ENCODE measurements at regions not wholly inside any gene's neighbourhood (a gene's known extent, or its start where the extent isn't known, plus 50 kb on each side); places are given as distances from the start of the nearest gene placed in this dataset.
"Not testable (repeated sequence)": the region's sequence is repeated elsewhere in the genome, so short reads cannot be mapped to it uniquely, and the experiment has no call there.

GRCh38 chr12:73181244-73181643 lies 909.1 kb downstream of the TRHDE start:
- peak in 1 of 10 donors; percentile 52 for DNase-seq
- intact Hi-C loops (cut with DNase I): no loop called here

- intact Hi-C loops (cut with DNase I): no loop called here
- no peak for DNase-seq
These were observed 913.2 kb downstream of the TRHDE start for GRCh38 chr12:73185403-73185802.

GRCh38 chr12:73186272-73186671 lies 914.1 kb downstream of the TRHDE start:
- no peak for DNase-seq
- intact Hi-C loops (cut with DNase I): no loop called here

GRCh38 chr12:73187765-73188164 lies 915.6 kb downstream of the TRHDE start:
- no peak for DNase-seq
- intact Hi-C loops (cut with DNase I): no loop called here

- intact Hi-C loops (cut with DNase I): no loop called here
These were observed 938.5 kb downstream of the TRHDE start for GRCh38 chr12:73210548-73211204.

GRCh38 chr12:73220951-73221350 lies 948.8 kb downstream of the TRHDE start:
- intact Hi-C loops (cut with DNase I): no loop called here
- DNase-seq: no peak

More at GRCh38 chr12:73210548-73211204, 938.5 kb downstream of the TRHDE start:
- DNase-seq: no peak

GRCh38 chr12:73221398-73221797 lies 949.2 kb downstream of the TRHDE start:
- intact Hi-C loops (cut with DNase I): no loop called here
- DNase-seq: no peak

- no peak for DNase-seq
- intact Hi-C loops (cut with DNase I): no loop called here
These were observed 949.7 kb downstream of the TRHDE start for GRCh38 chr12:73221836-73222235.

- intact Hi-C loops (cut with DNase I): no loop called here
These were observed 953.3 kb downstream of the TRHDE start for GRCh38 chr12:73225371-73225937.

DNA sequence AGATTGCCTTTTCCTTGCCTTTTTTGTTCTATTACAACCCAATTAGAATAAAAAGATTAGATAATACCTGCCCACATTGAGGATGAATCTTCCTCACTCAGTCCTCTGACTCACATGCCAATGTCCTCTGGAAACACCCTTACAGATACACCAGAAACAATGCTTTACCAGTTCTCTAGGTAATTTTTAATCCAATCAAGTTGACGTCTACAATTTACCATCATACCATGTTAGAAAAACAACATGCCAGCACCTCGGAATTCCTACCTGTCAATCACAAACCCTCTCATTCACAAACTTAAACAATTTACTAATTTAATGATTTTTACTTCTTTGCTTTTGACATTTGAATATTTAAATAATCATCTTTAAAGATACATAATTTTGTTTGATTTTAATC lies 953.8 kb downstream of the TRHDE start:
- DNase-seq: no peak
- intact Hi-C loops (cut with DNase I): no loop called here

More at GRCh38 chr12:73225371-73225937, 953.3 kb downstream of the TRHDE start:
- no peak for DNase-seq

GRCh38 chr12:73226593-73226992 lies 954.4 kb downstream of the TRHDE start:
- intact Hi-C loops (cut with DNase I): no loop called here
- no peak for DNase-seq

GRCh38 chr12:73228828-73229227 lies 956.7 kb downstream of the TRHDE start:
- DNase-seq; intact Hi-C loops (cut with DNase I): not testable (repeated sequence)

DNA sequence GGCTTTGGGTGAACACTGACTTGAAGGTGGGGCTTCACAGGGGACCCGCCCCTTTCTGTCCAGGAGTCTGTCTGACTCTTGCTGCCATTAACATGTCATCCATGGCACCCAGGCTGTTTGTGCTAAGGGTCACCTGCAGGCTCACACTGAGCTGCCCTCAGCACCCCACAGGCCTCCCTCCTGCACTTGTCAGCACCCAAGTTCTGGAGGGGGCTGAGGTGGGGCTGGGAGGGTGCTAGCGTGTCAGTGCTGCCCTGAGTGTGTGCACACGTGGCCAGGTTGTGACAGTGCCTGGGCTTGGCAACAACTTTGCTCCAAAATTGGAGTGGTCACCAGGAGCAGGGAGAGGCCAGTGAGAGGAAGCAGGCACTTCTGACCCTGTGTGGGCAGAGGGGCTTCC lies 963.2 kb downstream of the TRHDE start:
- peak in 3 of 10 donors; percentile 37 to 81 (median 39) for DNase-seq
- intact Hi-C loops (cut with DNase I): no loop called here

DNA sequence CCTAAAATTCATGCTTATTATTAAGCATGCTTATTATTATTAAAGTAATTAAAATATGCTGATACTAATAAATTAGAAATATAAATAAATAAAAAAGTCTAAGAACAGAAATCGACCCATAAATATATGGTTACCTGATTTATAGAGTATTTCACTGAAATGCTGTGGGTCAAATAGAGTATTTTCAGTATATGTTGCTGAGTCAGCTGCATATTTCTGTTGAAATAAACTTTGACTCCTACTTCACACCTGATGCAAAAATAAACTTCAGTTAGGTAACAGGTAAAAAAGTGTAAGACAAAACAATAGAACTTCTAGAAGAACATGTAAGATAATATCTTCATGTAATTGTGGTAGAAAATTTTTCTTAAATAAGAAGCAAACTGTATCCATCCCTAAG lies 967.9 kb downstream of the TRHDE start:
- intact Hi-C loops (cut with DNase I): no loop called here
- DNase-seq: no peak

DNA sequence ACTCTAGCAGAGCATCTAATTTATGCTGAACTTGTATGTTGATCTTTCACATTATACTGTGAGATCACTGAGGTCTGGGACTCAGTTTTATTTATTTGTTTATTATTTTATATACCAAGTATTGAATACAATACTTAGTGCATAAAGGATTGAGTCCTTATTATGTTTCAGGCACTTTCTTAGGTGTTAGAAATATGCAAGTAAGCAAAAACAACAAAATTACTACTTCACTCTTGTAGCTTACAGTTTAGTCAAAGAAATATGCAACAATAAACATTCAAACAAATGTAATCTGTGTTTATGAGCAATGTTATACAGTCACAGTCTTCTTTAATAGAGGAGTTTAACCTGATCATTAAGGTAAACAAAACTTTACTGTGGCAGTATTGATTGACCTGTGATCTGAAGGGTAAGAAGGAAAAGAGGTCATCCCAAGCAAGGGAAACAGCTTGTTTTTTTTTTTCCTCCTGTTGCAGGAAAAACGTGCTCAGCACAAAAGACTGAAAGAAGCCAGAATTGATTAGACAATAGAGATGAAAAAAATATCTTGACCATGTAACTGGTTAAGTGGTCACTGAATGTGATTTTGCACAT lies 990.7 kb downstream of the TRHDE start:
- no peak for DNase-seq
- intact Hi-C loops (cut with DNase I): no loop called here

DNA sequence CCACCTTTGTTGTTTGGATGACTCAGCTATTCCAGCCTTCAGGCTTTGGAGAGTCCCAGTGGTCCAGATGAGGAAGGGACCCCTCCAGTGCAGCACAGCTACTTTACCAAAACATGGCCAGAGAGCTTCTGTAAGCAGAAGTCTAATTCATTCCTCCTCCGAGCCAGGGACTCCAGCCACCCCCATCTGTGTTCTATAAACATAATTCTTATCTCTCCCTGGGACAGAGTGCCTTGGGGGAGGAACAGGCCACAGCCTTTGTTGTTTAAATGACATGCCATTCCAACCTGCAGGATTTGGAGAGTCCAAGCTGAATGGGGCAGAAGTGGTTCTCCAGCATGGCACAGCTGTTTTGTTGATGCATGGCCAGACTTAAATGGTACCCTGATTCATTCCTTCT lies 994.0 kb downstream of the TRHDE start:
- intact Hi-C loops (cut with DNase I): no loop called here
- DNase-seq: no peak

DNA sequence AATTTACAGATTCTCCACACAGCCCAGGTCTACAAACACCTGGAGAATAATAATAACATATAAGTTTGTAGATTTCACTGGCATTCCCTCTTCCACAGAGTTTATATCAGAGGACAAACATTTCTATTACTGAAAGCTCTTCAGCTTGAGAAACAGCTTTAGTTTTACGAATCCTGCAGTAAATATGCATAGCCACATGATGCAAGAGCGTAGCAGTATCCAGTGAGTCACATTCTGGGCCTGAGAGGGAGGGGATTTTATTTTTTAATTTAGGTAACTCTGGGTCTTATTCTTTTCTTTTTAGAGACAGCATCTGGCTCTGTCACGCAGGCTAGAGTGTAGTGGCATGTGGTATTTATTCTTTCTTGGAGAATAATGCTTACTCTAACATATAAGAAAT lies 1002.8 kb downstream of the TRHDE start:
- intact Hi-C loops (cut with DNase I): no loop called here
- no peak for DNase-seq

- intact Hi-C loops (cut with DNase I): no loop called here
- no peak for DNase-seq
These were observed 1005.8 kb downstream of the TRHDE start for GRCh38 chr12:73277971-73278370.

DNA sequence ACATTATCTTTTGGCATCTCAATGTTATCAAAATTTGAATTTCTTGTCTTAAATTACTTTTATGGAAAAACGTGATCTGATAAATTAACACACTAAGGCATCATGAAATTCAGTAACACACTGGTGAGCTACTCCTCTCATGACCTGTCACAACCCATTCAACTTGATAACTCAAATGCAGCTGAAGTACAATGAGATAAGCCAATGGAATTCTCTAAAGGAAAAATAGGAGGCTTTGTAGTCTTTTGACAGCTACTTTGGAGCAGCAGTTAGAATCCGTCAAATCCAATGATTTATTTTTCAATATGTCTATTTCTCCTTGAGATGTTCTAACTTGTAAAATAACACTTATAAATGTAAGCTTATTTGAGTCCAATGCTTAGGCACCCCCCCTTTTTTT lies 1029.4 kb downstream of the TRHDE start:
- intact Hi-C loops (cut with DNase I): no loop called here
- DNase-seq: no peak

DNA sequence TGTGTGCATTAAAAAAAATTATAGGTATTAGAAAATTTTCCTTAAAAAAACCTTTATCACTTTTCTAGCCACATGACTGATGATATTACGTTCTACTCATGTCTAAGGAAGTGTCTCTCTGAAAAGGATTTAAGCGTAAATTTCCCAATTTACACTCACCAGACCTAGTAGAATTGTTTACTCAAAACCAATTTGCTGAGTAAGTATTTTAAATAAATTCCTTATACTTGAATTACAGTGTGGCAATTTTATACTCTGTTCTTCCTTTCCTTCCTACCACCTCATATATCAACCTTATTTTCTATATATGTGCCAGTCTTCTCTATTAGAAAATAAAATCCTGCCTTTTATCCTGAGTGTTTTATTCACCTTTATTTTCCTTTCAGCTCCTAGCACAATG lies 1035.1 kb downstream of the TRHDE start:
- intact Hi-C loops (cut with DNase I): no loop called here

DNA sequence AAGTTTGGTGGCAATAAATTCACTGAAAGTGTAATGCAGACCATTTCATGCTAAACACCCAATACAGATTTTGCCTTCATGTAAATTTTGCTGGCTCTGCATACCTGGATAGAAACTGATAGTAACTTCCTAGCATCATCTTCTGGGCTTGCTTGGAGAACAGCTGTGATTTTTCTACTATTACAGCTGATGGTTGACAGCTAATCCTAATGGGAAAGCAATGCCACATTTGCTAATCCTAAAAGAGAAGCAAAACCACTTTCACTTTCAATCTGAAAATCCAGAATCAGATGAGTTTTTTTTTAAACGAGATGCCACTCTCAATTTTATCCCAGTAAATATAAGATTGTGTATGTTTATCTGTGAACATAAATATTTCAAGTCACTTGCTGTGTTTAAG lies 1035.9 kb downstream of the TRHDE start:
- DNase-seq: no peak
- intact Hi-C loops (cut with DNase I): no loop called here

More for the DNA sequence above, 1035.1 kb downstream of the TRHDE start:
- DNase-seq: no peak

DNA sequence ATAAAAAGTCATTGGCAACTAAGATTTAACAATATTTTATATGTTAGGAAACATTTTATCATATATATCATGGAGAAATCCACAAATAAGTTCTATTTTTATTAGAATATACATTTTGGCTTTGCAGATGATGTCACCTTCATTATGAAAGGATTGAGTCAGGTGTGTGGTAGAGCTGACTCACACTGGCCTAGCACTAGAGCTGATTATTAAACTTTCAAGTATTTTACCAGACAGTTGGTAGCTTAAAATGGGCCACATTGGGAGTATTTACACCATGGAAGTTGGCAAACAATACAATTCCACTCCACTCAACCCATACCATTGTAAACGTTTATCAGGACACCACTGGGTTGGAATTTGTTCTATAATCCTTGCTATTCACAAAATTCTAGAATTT lies 1036.6 kb downstream of the TRHDE start:
- DNase-seq: no peak
- intact Hi-C loops (cut with DNase I): no loop called here

Data from posterior cingulate gyrus (tissue), 11 donors.